Kidney epithelial cell (primary cell): ENCODE measurements at regions not wholly inside any gene's neighbourhood (a gene's known extent, or its start where the extent isn't known, plus 50 kb on each side); places are given as distances from the start of the nearest gene placed in this dataset.

Experiments used
- DNase-seq: peaks from one replicate; pipeline ENCODE4 v3.0.0-alpha.2; 2010; ENCODE audit warnings: low read depth
- H3K27me3 ChIP-seq: 2 replicates; pipeline ENCODE4 v1.6.0; 2011; ENCODE audit warnings: low read length; ENCODE audit not compliant: control insufficient read depth, insufficient read depth
- H3K36me3 ChIP-seq: 2 replicates; pipeline ENCODE4 v1.5.1; 2011; ENCODE audit warnings: low read length; ENCODE audit not compliant: control insufficient read depth, insufficient read depth
- H3K4me3 ChIP-seq: 2 replicates; pipeline ENCODE4 v1.5.1; 2011; ENCODE audit warnings: low read depth, mild to moderate bottlenecking, control low read depth, low read length
- CTCF ChIP-seq: IDR thresholded peaks from 2 replicates; pipeline ENCODE4 v1.5.1; 2011; ENCODE audit warnings: mild to moderate bottlenecking, moderate library complexity, low read length, control low read depth, inconsistent platforms; ENCODE audit not compliant: insufficient read depth, poor library complexity, severe bottlenecking

DNA sequence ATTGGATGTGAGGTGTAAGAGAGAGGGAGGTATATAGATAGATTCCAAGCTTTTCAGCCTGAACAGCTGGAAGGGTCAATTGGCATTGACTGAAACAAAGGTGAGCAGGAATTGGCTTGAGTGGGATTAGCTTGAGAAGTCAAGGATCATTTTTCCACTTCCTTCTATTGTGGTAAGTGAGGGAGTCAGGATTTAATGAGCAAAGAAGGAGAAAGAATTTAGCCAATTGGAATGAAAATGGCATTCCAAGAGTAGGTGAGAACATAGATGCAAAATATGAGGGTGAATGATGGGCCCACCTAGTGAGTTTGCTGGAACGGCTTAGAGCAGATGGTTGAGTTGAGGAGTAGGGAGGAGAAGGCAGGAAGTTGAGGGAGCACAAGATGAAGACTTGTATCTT lies 56.5 kb upstream of the ETV6 start:
- TF ChIP-seq CTCF, result no peak
- Histone ChIP-seq H3K27me3 (no peaks in the 10 kb centered on the region), H3K36me3 (no peaks in the 10 kb centered on the region), H3K4me3 (no peak overlapping the region)
- no peak for DNase-seq

GRCh38 chr12:11595080-11595479 lies 54.4 kb upstream of the ETV6 start:
- TF ChIP-seq CTCF, result no peak
- H3K4me3 ChIP-seq, result no peak overlapping the region
- DNase-seq, result no peak
- H3K36me3 ChIP-seq, result no peaks in the 10 kb centered on the region
- H3K27me3 ChIP-seq, result no peaks in the 10 kb centered on the region

DNA sequence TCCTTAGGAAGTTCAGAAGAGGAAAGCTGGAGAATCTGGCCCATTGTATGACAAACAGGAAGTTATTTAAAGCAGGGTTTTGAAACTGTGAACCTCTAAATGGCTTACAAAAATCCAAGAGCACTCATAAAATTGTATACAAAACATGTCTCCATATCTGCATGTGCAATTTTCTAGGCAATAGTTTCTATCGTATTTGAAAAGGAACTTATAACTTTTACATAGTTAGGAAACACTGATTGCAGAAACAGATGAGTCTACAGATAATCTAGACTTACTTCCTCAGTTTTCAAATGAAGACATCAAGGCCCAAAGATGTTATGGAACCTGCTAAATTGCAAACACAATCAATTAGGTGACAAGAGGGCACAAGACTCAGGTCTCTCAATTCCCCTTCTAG lies 53.3 kb upstream of the ETV6 start:
- Histone ChIP-seq H3K27me3 (no peaks in the 10 kb centered on the region), H3K36me3 (no peaks in the 10 kb centered on the region), H3K4me3 (no peak overlapping the region)
- DNase-seq, result no peak
- no peak for TF ChIP-seq CTCF

DNA sequence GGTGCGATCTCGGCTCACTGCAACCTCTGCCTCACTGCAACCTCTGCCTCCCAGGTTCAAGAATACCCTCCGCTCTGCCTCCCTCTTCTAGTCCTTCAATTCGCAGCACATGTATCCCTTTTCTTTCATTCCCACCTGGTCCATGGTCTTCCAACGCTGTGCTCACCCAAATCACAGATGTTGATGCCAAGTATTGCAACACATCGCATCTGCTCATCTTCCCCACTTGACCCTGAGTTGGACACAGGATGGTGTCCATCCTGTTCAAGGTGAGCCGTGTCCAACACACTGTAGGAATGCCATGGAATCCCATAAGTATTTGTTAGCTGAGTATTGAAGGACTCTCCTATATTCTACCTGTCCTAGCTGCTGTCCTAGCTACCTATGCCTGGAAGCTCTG lies 50.6 kb upstream of the ETV6 start:
- no peaks in the 10 kb centered on the region for H3K27me3 ChIP-seq
- H3K36me3 ChIP-seq, result no peaks in the 10 kb centered on the region
- no peak for TF ChIP-seq CTCF
- H3K4me3 ChIP-seq, result no peak overlapping the region
- no peak for DNase-seq
